DMS114 treated with DMSO at 0.1 percent for 48 hours (cell line): ENCODE measurements at regions not wholly inside any gene's neighbourhood (a gene's known extent, or its start where the extent isn't known, plus 50 kb on each side); places are given as distances from the start of the nearest gene placed in this dataset.
"Not testable (repeated sequence)": the region's sequence is repeated elsewhere in the genome, so short reads cannot be mapped to it uniquely, and the experiment has no call there.

Experiments
- DNase-seq: peaks from one replicate; lab custom pipeline; 2025; ENCODE audit not compliant: unreplicated experiment; lab: John Stamatoyannopoulos, UW

DNA sequence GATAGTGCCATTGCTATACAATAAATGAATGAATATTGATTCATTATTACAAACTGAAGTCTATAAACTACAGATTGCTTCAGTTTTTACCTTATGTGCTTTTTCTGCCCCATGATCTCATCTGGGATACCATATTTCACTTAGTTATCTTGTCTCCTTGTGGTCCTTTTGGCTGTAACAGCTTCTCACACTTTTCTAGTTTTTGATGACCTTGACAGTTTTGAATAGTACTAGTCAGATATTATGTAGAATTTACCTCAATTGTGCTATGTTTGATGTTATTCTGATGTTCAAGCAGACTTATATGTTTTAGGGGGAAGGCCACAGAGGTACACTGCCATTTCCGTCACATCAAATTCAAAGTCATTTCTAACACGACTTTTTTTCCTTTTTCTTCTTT is 2364.3 kb upstream of the ACO1 start:
- no peak for DNase-seq

DNA sequence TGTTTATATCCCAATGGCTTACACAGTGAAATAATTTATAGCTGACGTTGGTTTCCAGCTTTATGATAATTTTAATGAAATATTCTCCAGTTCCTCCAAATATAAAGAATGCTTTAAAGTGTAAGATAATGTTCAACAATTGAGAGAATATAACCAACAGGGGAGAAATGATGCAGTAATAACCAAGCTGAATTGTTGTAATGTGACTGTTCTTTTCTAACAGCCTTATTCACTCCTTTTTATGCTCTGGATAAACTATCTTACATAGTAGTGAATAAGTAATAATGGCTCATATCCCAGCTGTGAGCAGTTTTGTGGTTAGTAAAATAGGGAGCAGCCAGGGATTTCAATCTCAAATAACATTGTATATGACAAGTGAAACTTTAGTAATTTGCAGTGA is 2348.7 kb upstream of the ACO1 start:
- no peak for DNase-seq

DNA sequence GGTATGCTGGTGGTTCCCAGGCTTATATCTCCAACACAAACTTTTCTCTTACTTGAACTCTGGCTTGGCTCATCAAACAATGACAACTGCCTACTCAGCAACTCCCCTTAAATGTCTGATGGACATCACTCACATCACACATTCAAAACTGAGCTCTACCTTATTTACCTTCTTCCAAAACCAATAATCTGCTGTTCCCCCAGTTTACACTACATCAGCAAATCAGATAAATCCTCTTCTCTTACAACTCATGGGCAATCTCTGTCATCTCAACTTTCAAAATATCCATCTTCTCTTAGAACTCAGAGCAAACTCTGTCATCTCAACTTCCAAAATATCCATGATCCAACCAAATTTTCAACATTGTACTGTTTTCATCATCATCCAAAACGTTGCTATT is 2347.9 kb upstream of the ACO1 start:
- DNase-seq, result no peak

DNA sequence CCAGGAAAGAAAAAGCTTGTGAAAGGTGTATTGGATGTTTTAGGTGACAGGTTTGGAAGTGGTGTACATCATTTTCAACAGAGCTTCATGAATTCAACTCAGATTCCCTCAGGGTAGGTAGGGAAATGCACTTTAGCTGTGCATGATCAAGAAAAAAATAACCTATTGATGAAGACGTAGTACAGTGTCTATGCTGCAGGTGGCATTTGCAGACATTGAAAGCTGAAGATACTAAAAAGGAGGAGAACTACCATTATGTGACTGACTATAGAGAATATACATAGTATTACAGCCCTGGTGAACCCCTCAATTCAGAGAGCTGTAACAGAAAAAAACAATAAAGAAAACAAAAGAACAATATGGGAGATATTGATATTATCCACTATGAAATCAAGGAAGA is 2344.7 kb upstream of the ACO1 start:
- DNase-seq, result no peak

DNA sequence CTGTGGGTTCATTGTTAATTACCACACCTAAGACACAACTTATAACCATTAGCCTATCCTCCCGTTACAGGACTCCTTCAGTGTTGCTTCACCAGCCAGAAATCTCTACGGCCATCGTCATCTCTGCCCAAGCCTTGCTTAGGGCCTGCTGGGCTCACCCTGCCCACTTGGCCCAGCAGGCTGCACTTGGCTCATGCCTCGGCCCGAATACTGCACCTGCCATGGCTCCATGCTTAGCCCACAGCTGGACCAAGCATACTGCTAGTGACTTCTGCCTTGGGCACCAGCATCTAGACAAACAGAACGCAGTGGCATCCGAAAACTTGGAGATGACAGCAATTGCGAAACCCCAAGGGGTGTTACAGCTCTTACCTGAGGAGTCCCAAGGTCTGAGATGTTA is 2336.0 kb upstream of the ACO1 start:
- DNase-seq, result no peak

DNA sequence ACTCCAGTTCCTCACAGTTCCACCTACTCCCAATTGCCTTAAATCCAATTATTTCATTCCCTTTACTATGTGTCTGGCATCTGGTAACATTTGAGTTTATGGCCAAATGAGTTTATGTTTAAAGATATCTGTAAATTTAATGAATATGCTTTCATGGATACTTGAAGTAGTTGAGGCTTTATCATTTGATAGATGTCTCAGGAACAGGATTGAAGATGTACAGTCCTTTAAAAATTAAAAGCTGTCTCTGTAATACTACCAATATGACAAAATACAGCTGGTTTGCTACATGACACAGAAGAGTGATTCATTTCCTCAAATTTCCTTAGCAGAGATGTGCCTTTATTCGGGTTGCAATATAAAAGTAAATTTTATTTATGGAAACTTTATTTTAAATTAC is 2326.0 kb upstream of the ACO1 start:
- no peak for DNase-seq

DNA sequence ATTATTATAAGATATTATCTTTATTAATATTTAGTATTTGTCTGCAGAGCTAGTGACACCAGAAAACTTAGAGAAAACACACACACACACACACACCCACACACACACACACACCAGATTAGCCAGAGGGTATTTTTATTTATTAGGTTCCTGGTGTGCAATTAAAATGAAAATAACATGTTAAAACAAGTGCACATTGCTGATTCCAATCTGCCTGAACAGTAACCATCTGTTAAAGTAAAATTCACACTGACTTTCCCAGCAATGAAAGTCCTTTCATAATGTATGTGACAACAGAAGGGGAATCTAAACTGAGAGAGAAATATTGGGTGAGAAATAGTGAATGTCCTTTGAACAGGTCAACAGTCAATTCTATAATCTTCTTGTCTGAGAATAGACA is 2323.5 kb upstream of the ACO1 start:
- DNase-seq, result no peak

DNA sequence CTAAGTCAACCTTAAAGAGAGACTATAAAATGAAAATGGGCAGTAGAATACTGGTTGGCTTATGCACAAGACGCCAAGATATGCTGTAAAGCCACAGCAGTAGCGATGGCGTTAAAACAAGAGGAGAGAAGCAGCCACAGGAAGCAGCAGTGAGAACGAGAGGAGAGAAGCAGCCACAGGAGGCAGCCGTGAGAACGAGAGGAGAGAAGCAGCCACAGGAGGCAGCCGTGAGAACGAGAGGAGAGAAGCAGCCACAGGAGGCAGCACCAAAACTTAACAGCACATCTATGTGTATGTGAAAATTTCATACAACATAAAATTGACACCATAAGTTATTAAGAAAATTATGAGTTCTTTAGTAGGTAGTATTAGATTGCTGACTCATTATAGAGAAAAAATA is 2318.6 kb upstream of the ACO1 start:
- peak; percentile 15 for DNase-seq

DNA sequence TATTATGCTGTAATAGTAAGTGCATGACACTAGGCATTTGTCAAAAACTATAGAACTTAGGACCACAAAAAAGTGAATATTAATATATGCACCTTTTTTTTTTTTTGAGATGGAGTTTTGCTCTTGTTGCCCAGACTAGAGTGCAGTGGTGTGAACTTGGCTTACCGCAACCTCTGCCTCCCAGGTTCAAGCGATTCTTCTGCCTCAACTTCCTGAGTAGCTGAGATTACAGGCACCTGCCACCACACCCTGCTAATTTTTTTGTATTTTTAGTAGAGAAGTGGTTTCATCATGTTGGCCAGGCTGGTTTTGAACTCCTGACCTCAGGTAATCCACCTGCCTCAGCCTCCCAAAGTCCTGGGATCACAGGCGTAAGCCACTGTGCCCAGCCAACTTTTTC is 2315.2 kb upstream of the ACO1 start:
- not testable (repeated sequence) for DNase-seq

DNA sequence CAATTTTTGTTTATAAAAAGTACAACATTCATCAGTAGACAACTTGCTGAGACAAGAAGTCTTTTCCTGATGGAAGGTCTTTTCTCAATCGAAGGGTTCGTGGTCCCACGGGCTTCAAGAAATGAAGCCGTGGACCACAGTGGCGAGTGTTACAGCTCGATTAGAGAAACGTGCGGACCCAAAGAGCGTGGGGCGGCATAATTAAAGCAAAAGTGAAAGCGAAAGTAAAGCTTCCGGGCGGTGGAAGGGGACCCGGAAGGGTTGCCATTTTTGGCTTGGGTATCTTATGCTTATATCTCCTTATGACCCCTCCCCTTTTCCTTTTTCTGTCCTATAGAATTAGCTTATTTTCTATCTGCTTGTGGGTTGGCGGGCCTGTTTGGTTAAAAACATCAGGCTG is 2309.4 kb upstream of the ACO1 start:
- no peak for DNase-seq

DNA sequence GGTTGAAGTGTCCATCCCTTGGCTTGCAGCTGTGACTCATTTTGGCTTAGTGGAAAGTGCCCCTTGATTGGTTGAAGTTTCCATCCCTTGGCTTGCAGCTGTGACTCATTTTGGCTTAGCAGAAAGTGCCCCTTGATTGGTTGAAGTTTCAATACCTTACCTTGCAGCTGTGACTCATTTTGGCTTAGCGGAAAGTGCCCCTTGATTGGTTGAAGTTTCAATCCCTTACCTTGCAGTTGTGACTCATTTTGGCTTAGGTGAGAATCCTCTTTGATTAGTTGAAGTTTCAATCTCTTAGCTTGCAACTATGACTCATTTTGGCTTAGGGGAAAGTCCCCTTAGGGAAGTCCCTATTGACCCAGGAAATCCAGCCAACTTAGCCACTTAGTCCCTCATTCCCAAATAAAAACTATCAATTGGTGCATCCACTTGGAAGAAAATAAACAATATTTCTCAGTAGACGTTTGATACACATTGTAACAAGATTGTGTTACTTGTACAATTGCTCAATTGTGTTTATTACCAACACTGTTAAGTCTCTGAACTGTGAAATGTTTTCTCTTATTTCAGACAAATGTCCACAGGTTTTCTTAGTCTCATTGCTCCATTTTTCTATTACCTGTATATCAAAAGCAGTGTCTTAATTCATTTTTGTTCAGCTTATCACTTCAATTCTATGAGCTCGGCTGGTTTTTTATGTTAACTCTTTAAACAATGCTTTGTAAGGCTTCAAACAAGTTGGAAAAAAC is 2308.8 kb upstream of the ACO1 start:
- DNase-seq, result no peak

DNA sequence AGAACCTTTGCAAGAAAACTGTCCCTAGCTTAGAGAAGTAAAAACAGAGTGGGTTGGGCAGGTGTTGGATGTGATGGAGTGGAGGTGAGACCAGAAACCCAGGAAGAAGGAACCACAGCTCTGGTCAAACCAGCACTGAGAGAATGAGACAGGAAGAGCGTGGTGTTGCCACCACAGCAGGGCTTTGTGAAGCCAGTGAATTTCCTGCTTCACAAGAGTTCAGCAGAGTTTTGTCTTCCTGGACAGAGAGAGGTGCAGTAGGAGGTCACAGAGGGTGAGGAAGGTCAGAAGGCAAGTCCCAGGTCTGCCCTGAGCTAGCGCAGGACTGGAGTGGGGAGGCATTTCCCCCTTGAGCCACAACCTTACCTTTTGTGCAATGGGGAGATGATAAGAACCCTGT is 2306.2 kb upstream of the ACO1 start:
- no peak for DNase-seq

DNA sequence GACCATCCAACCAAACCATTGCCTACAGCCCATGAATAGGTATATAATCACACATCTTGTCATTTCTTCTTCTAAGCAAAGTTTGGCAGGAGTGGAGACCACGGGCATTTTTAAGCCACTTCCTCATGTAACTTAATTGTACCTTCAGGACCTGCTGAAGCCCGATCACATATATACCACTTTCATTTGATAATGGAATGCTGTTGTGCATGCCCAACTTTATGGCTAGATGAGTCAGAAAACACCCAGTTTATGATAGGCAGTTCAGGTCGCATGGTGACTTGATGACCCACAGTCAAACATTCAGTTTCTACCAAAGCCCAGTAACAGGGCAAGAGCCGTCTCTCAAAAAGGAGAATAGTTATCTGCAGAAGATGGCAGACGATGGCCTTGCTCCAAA is 2295.0 kb upstream of the ACO1 start:
- no peak for DNase-seq

DNA sequence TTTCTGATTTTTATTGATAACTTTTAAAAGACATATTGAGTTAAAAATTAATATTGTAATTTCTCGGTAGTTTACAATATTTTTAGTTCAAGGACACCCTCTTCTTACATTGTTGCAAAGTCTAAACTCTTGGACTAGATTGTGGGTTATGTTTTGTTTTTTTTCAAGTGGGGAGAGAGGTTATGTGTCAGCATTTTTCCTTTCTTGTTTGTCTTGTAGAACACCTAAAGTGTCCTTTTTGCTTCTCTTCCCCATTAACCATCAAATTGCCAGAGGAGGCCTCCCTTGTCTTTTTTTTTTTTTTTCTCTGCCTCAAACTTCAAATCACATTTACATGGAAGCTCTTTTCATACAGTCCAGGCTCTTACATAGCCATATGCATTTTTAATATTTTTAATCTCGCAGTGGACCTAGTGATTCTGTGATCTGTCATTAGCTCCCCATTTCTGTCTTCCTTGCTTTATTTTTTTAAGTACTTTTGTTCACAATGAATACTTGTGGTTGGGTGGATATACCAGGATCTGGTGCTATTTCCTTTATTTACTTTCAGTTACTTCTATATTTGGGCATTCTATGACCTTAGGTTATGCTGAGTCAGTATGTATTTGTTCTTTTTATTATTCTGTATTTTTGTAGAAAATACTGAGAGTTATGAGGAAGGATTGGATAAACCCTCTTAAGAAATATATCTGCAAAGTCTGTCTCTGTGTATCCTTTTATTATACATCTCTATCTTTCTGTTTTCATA is 2280.6 kb upstream of the ACO1 start:
- no peak for DNase-seq

DNA sequence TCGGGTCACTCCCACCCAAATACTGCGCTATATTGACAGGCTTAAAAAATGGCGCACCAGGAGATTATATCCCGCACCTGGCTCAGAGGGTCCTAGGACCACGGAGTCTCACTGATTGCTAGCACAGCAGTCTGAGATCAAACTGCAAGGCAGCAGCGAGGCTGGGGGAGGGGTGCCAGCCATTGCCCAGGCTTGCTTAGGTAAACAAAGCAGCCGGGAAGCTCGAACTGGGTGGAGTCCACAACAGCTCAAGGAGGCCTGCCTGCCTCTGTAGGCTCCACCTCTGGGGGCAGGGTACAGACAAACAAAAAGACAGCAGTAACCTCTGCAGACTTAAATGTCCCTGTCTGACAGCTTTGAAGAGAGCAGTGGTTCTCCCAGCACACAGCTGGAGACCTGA is 2277.3 kb upstream of the ACO1 start:
- DNase-seq, result not testable (repeated sequence)

DNA sequence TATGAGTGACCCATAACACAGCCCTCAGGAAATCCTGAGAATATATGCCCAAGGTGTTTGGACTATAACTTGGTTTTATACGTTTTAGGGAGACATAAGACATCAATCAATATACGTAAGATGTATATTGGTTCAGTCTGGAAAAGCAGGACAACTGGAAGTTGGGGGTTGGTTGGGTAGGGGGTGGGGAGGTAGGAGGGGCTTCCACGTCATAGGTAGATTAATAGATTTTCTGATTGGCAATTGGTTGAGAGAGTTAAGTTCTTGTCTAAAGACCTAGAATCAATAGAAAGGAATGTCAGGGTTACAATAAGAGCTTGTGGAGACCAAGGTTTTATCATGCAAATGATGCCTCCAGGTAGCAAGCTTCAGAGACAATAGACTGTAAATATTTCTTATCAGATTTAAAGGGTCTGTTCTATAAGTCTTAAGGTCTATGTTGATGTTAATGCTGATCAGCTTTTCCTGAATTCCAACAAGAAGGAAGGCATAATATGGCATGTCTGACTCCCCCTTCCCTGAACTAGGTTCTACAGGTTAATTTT is 2267.7 kb upstream of the ACO1 start:
- DNase-seq, result no peak

DNA sequence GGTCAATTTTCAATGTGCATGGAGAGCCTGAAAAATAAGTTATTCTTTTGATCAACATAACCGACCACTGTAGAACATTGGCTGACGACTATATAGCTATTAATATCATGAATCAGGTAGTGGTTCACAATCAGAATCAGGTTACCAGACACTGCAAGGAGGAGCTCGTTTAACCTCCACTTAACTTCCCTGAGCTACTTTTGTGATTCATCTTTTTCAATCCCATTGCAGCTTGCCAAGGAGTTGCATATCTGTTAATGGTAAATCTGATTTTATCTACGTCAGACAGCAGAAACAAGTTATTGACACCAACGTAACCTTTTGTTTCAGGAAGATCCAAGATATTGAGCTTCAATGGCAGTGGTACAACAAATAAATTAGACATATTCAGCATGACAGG is 2263.8 kb upstream of the ACO1 start:
- DNase-seq, result no peak

DNA sequence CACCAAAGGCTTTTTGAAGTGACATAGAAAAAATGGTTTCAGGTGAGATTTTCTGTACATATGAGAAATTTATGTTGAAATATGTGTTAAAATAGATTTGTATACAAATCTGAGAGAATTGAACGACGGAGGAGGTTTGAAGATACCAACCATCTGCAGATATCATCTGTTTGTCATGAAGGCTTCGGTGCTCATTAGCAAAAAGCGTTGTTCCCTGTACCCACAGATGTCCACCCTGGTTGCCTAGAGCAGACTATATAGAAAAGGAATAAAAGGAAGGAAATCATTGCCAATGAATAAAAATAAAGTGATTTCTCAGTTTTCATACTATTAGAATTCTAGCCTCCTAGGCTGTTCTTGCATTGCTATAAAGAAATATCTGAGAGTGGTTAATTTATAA is 2262.8 kb upstream of the ACO1 start:
- no peak for DNase-seq

DNA sequence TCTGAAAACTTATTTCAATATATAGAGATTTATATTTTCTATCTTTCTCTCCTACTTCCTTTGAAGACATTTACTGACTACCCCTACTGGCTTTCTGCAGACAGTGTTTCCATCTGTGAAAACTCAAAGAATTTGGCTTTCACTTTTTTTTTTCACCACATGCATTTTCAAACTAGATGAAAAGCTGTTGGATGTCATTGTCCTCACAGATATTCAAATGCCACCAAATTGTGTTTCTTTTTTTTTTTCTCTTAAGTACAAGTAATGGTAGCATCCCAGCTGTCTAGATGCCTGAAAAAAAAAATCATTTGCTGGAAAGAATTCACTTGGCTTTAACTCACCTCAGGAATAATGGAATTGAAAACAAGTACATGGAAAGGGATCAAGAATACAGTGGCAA is 2258.6 kb upstream of the ACO1 start:
- no peak for DNase-seq

DNA sequence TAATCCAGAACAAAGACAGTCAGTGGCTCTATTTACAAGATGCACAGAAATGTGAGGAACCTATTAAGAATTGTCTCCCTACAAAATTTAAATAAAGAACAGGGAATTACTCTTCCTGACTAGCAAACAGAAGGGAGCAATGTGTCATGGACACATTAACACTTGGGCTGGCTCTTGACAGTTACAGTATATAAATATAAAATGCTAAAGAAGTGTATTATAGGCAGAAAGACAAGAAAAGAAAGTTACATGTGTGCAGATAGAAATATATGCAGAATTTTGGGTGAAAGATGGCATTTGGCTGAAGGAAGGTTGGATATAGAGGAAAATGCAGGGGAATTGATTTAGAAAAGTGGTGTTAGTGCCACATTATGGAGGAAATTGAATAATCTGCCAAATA is 2257.1 kb upstream of the ACO1 start:
- DNase-seq, result no peak

DNA sequence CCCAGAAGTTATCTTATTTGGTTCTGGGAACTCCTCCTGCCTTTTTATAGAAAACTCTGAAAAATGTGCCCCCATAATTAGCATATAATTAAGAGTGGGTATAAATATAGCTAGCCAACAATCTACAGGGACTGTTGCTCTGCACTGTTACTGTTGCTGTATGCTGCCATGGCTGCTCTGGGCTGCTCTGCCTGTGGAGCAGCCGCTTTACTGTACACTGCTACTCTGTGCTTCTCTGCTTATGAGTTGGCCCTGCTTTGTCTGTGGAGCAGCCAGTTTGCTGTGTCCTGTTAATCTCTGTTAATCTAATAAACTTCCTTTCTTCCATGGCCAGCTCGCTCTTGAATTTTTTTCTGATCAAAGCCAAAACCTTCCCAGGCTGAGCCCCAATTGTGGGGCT is 2244.0 kb upstream of the ACO1 start:
- DNase-seq, result no peak

DNA sequence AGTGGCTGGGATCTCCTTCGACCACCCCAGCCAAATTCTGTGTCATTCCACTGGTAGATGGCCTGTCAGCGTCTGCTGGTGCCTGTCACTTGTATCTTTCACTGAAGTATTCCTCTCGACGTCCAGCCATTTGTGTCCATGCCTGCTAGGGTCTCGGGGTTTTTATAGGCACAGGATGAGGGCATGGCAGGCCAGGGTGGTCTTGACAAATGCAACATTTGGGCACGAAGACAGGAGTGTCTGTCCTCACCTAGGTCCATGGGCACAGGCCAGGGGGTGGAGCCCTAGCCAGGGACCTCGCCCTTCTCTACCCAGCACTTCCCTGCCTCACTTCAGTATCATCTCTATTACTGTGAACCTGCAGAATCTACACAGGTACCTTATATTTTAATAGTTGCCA is 2223.9 kb upstream of the ACO1 start:
- DNase-seq, result no peak

DNA sequence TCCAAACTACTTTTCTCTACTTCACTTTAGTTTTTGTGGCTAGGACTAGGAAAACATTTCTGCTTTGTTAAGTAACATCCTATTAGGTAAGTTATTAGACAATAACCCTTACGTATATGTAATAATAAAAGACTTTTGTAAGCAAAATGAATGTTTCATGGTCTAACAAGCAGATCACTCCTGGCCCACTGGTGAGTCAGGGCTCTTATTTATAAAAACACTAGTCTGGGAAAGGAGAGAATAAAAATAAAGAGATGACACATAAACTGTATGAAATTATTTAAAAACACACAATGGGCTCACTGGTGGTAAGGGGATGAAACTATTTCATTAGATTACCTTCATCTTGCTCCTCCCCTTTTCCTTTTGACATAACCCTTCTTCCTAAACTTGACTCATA is 2212.2 kb upstream of the ACO1 start:
- no peak for DNase-seq
